ENCODE measurements at regions not wholly inside any gene's neighbourhood (a gene's known extent, or its start where the extent isn't known, plus 50 kb on each side); places are given as distances from the start of the nearest gene placed in this dataset.
"Not testable (repeated sequence)": the region's sequence is repeated elsewhere in the genome, so short reads cannot be mapped to it uniquely, and the experiment has no call there.

DNA sequence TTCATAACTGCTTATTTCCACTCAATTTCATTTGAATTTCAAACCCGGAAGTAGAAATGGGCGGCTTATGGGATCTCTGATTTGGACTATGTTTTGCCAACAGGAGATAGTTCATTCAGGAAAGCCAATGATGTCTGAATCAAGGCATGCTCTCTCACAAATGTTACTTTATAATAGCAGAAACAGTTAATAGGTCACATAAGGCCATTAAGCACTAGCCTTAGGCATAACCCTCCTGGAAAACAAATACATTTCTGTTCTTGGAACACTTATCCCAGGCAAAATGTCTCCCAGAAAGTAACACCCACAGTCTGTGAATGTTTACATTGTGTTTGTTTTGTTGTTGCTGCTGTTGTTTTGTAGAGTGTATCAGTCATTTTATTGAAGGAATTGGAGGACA, 1347.2 kb upstream of the PCDH7 start:
- H3K9ac ChIP-seq (ENCODE audit: low read length) = no peak overlapping the region
- H3K27ac ChIP-seq (ENCODE audit: low read depth, low read length) = no peak overlapping the region
- H3K4me3 ChIP-seq (ENCODE audit: low read depth in 1 of 2, low read length in 2 of 2) = no peak overlapping the region
- H3K36me3 ChIP-seq (ENCODE audit: insufficient read depth, low read length) = no peaks in the 10 kb centered on the region
- H3K9me3 ChIP-seq (ENCODE audit: low read length) = no peaks in the 10 kb centered on the region
- H3K4me1 ChIP-seq (ENCODE audit: insufficient read depth, low read length) = no peaks in the 10 kb centered on the region
- no peaks in the 10 kb centered on the region for H3K27me3 ChIP-seq (ENCODE audit: control insufficient read depth in 1 of 2, insufficient read depth in 2 of 2, low read length in 2 of 2)

GRCh38 chr4:29375716-29376115, 1344.5 kb upstream of the PCDH7 start:
- no peaks in the 10 kb centered on the region for H3K9me3 ChIP-seq (ENCODE audit: low read length)
- H3K9ac ChIP-seq (ENCODE audit: low read length) = no peak overlapping the region
- H3K27ac ChIP-seq (ENCODE audit: low read depth, low read length) = no peak overlapping the region
- H3K36me3 ChIP-seq (ENCODE audit: insufficient read depth, low read length) = no peaks in the 10 kb centered on the region
- H3K4me3 ChIP-seq (ENCODE audit: low read depth in 1 of 2, low read length in 2 of 2) = no peak overlapping the region
- H3K4me1 ChIP-seq (ENCODE audit: insufficient read depth, low read length) = no peaks in the 10 kb centered on the region
- H3K27me3 ChIP-seq (ENCODE audit: control insufficient read depth in 1 of 2, insufficient read depth in 2 of 2, low read length in 2 of 2) = no peaks in the 10 kb centered on the region

DNA sequence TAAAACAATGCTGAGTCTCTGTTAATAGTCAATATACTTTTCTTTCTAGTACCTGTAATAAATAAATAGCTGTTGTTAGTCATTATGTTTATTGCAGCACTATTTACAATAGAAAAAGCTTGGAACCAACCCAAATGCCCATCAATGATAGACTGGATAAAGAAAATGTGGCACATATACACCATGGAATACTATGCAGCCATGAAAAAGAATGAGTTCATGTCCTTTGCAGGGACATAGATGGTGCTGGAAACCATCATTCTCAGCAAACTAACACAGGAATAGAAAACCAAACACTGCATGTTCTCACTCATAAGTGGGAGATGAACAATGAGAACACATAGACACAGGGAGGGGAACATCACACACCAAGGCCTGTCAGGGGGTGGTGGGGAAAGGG, 1341.9 kb upstream of the PCDH7 start:
- not testable (repeated sequence) for H3K27ac ChIP-seq (ENCODE audit: low read depth, low read length); H3K4me1 ChIP-seq (ENCODE audit: insufficient read depth, low read length); H3K4me3 ChIP-seq (ENCODE audit: low read depth in 1 of 2, low read length in 2 of 2)

DNA sequence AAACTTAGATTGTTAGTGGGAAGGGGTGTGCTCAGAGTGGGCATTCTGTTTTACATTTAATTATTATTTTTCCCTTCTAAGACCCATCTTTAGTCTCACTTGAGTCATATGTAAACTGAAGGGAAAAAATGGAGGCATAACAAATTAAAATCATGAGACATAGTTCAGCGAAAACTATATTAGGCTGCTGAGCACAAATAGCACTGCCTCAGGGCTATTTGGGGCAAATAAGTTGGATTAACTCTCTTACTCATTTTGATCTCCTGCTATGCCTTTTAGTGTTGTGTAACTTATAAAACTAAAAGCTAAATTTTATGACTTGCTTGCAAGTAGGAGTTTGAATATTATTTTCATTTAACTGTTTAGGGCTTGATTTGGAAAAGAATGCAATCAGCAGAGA, 1329.2 kb upstream of the PCDH7 start:
- no peak overlapping the region for H3K27ac ChIP-seq (ENCODE audit: low read depth, low read length)
- no peak overlapping the region for H3K4me3 ChIP-seq (ENCODE audit: low read depth in 1 of 2, low read length in 2 of 2)
- H3K36me3 ChIP-seq (ENCODE audit: insufficient read depth, low read length) = no peaks in the 10 kb centered on the region
- no peaks in the 10 kb centered on the region for H3K4me1 ChIP-seq (ENCODE audit: insufficient read depth, low read length)
- H3K27me3 ChIP-seq (ENCODE audit: control insufficient read depth in 1 of 2, insufficient read depth in 2 of 2, low read length in 2 of 2) = no peaks in the 10 kb centered on the region
- no peak overlapping the region for H3K9ac ChIP-seq (ENCODE audit: low read length)
- H3K9me3 ChIP-seq (ENCODE audit: low read length) = no peaks in the 10 kb centered on the region

More for the DNA sequence above, 1341.9 kb upstream of the PCDH7 start:
- H3K9ac ChIP-seq (ENCODE audit: low read length); H3K36me3 ChIP-seq (ENCODE audit: insufficient read depth, low read length); H3K9me3 ChIP-seq (ENCODE audit: low read length); H3K27me3 ChIP-seq (ENCODE audit: control insufficient read depth in 1 of 2, insufficient read depth in 2 of 2, low read length in 2 of 2): not testable (repeated sequence)

DNA sequence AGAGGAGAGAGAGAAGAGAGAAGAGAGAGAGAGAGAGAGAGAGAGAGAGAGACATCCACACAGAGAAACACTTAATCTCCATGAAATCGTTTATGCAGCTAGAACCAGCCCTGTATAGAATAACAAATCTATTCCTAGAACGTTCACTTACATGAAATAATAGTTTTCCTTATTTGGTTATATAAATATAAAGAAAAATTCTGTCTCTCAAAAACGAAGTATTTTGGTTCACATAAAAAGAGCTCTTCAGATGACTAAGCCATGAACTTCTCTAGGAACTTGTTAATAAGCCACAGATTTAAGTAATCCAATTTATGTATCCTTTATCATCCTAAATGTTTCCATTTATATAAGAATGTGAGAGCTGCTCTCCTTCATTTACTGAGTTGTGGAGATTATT, 1315.1 kb upstream of the PCDH7 start:
- no peak overlapping the region for H3K9ac ChIP-seq (ENCODE audit: low read length)
- no peaks in the 10 kb centered on the region for H3K36me3 ChIP-seq (ENCODE audit: insufficient read depth, low read length)

DNA sequence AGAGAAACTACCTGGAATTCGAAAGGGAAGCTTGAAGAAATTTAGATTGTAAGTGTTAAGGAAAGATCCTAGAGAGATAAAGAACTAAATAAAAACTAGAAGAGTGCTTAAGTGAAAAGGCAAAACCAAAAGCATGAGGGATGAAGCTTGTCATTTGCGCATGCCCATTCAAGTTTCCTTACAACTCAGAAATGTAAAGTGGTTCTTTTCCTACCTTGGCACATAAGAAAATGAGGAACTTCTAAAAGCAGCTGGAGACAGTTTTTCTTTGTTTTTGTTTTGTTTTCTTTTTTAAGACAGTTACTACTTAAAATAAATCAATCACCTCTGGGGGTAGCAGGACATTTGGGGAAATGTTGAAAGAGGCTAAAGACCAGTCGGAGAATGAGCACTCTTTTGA, 1304.4 kb upstream of the PCDH7 start:
- Histone ChIP-seq H3K27me3 (ENCODE audit: control insufficient read depth in 1 of 2, insufficient read depth in 2 of 2, low read length in 2 of 2) (no peaks in the 10 kb centered on the region), H3K9me3 (ENCODE audit: low read length) (no peaks in the 10 kb centered on the region), H3K36me3 (ENCODE audit: insufficient read depth, low read length) (no peaks in the 10 kb centered on the region), H3K9ac (ENCODE audit: low read length) (no peak overlapping the region), H3K4me1 (ENCODE audit: insufficient read depth, low read length) (no peaks in the 10 kb centered on the region), H3K4me3 (ENCODE audit: low read depth in 1 of 2, low read length in 2 of 2) (no peak overlapping the region), H3K27ac (ENCODE audit: low read depth, low read length) (no peak overlapping the region)

More for the DNA sequence above, 1315.1 kb upstream of the PCDH7 start:
- no peak overlapping the region for H3K4me3 ChIP-seq (ENCODE audit: low read depth in 1 of 2, low read length in 2 of 2)
- H3K9me3 ChIP-seq (ENCODE audit: low read length) = no peaks in the 10 kb centered on the region
- H3K4me1 ChIP-seq (ENCODE audit: insufficient read depth, low read length) = no peaks in the 10 kb centered on the region
- no peak overlapping the region for H3K27ac ChIP-seq (ENCODE audit: low read depth, low read length)
- no peaks in the 10 kb centered on the region for H3K27me3 ChIP-seq (ENCODE audit: control insufficient read depth in 1 of 2, insufficient read depth in 2 of 2, low read length in 2 of 2)

DNA sequence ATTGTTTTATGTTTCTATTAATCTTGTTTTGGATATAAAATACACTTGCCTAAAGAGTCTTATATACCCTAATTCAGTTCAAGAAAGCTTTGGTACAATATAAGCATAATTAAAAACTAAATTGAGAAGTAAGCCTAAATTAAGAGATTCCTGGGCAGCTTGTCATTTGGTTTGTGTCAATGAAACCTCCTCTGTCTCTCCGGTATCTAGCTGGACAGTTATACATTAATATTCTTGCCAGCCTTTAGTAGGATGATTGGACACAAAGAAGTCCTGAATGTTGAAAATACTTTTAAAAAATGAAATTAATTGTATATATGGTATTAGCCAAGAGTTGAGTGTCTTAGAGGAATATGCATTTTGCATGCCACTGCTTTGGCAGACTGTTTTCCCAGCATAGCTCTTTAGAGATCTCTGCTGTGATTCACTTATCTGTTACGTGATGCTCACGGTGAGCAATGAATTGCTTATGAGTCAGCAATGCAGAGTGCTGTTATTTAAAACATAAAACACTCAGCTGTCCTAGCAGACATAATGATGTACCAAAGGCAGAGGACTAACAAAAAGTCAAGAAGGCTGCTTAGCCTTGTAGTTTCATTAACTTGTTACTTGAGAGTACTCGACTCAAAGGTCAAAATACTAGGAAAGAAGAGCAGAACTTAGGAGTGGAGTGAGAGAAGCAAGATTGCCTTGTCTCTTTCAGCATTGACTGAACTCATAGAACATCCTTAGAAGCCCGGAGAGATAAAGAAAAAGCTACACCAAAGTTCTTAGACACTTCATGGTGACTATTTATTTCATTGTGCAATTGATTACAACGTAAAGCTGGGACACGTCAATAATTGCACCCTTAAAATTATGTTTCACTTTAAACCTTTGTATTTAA, 1296.1 kb upstream of the PCDH7 start:
- Histone ChIP-seq H3K9me3 (ENCODE audit: low read length) (no peaks in the 10 kb centered on the region), H3K4me1 (ENCODE audit: insufficient read depth, low read length) (no peaks in the 10 kb centered on the region), H3K27ac (ENCODE audit: low read depth, low read length) (no peak overlapping the region), H3K36me3 (ENCODE audit: insufficient read depth, low read length) (no peaks in the 10 kb centered on the region), H3K4me3 (ENCODE audit: low read depth in 1 of 2, low read length in 2 of 2) (no peak overlapping the region), H3K9ac (ENCODE audit: low read length) (no peak overlapping the region), H3K27me3 (ENCODE audit: control insufficient read depth in 1 of 2, insufficient read depth in 2 of 2, low read length in 2 of 2) (no peaks in the 10 kb centered on the region)

- no peaks in the 10 kb centered on the region for H3K27me3 ChIP-seq (ENCODE audit: control insufficient read depth in 1 of 2, insufficient read depth in 2 of 2, low read length in 2 of 2)
- H3K4me3 ChIP-seq (ENCODE audit: low read depth in 1 of 2, low read length in 2 of 2) = no peak overlapping the region
- H3K4me1 ChIP-seq (ENCODE audit: insufficient read depth, low read length) = peaks cover 4% of the 10 kb centered on the region
- no peaks in the 10 kb centered on the region for H3K36me3 ChIP-seq (ENCODE audit: insufficient read depth, low read length)
- no peak overlapping the region for H3K9ac ChIP-seq (ENCODE audit: low read length)
- no peak overlapping the region for H3K27ac ChIP-seq (ENCODE audit: low read depth, low read length)
- H3K9me3 ChIP-seq (ENCODE audit: low read length) = no peaks in the 10 kb centered on the region
Observed at GRCh38 chr4:29453303-29453820, 1266.8 kb upstream of the PCDH7 start.

GRCh38 chr4:29459926-29460325, 1260.2 kb upstream of the PCDH7 start:
- Histone ChIP-seq H3K27ac (ENCODE audit: low read depth, low read length) (no peak overlapping the region), H3K4me3 (ENCODE audit: low read depth in 1 of 2, low read length in 2 of 2) (no peak overlapping the region), H3K36me3 (ENCODE audit: insufficient read depth, low read length) (no peaks in the 10 kb centered on the region), H3K9me3 (ENCODE audit: low read length) (no peaks in the 10 kb centered on the region), H3K27me3 (ENCODE audit: control insufficient read depth in 1 of 2, insufficient read depth in 2 of 2, low read length in 2 of 2) (no peaks in the 10 kb centered on the region), H3K4me1 (ENCODE audit: insufficient read depth, low read length) (no peaks in the 10 kb centered on the region), H3K9ac (ENCODE audit: low read length) (no peak overlapping the region)

GRCh38 chr4:29467044-29467717, 1253.0 kb upstream of the PCDH7 start:
- H3K27me3 ChIP-seq (ENCODE audit: control insufficient read depth in 1 of 2, insufficient read depth in 2 of 2, low read length in 2 of 2) = no peaks in the 10 kb centered on the region
- no peaks in the 10 kb centered on the region for H3K9me3 ChIP-seq (ENCODE audit: low read length)
- H3K36me3 ChIP-seq (ENCODE audit: insufficient read depth, low read length) = no peaks in the 10 kb centered on the region
- no peak overlapping the region for H3K4me3 ChIP-seq (ENCODE audit: low read depth in 1 of 2, low read length in 2 of 2)
- no peak overlapping the region for H3K9ac ChIP-seq (ENCODE audit: low read length)
- H3K4me1 ChIP-seq (ENCODE audit: insufficient read depth, low read length) = peaks cover 11% of the 10 kb centered on the region
- no peak overlapping the region for H3K27ac ChIP-seq (ENCODE audit: low read depth, low read length)

All from muscle layer of colon (tissue), 2 donors.